ENCODE measurements at regions not wholly inside any gene's neighbourhood (a gene's known extent, or its start where the extent isn't known, plus 50 kb on each side); places are given as distances from the start of the nearest gene placed in this dataset.

GRCh38 chr7:153524070-153524601 lies 528.1 kb upstream of the DPP6 start:
- Mint-ChIP-seq H3K36me3 (ENCODE audit: low read depth) (no peaks in the 10 kb centered on the region), H3K27ac (no peak overlapping the region), H3K4me3 (no peak overlapping the region), H3K27me3 (ENCODE audit: insufficient read depth) (no peaks in the 10 kb centered on the region; the same call in 1 of the 2 replicates), H3K9me3 (peaks cover 64% of the 10 kb centered on the region), H3K4me1 (ENCODE audit: low read depth) (no peaks in the 10 kb centered on the region)
- no peak for DNase-seq
- no peak for TF ChIP-seq CTCF (IDR thresholded peaks at IDR 0.05)

DNA sequence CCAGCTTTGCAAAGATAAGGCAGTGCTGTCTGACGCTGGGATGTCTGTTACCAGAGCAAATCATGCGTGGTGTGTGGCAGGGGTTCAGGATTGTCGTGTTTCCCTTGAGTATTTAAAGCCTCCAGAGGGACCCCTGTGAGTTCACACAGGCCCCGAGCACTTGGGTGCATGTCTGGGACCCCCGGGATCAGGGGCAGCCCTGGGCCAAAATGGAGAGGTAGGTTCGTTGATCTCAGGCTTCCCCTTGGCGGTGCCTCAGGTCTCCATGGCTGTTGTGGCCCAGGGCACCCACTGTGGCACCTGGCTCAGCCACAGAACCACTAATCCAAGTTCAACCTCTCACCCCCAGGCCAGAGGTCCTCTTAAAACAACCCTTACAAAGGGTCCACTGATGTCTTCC lies 523.1 kb upstream of the DPP6 start:
- DNase-seq, result no peak
- TF ChIP-seq CTCF (IDR thresholded peaks at IDR 0.05), result no peak
- Mint-ChIP-seq H3K27me3 (ENCODE audit: insufficient read depth) (no peaks in the 10 kb centered on the region; the same call in 1 of the 2 replicates), H3K9me3 (peaks cover 71% of the 10 kb centered on the region), H3K36me3 (ENCODE audit: low read depth) (peaks cover 6% of the 10 kb centered on the region; the same call in 1 of the 2 replicates), H3K4me3 (no peak overlapping the region), H3K4me1 (ENCODE audit: low read depth) (no peaks in the 10 kb centered on the region), H3K27ac (no peak overlapping the region)

GRCh38 chr7:153529651-153530165 lies 522.5 kb upstream of the DPP6 start:
- Mint-ChIP-seq H3K27me3 (ENCODE audit: insufficient read depth) (no peaks in the 10 kb centered on the region; the same call in 1 of the 2 replicates), H3K27ac (no peak overlapping the region), H3K36me3 (ENCODE audit: low read depth) (peaks cover 6% of the 10 kb centered on the region; the same call in 1 of the 2 replicates), H3K4me3 (no peak overlapping the region), H3K4me1 (ENCODE audit: low read depth) (no peaks in the 10 kb centered on the region), H3K9me3 (peaks cover 68% of the 10 kb centered on the region)
- TF ChIP-seq CTCF (IDR thresholded peaks at IDR 0.05), result no peak
- no peak for DNase-seq

GRCh38 chr7:153530441-153530840 lies 521.8 kb upstream of the DPP6 start:
- H3K27me3 Mint-ChIP-seq (ENCODE audit: insufficient read depth), result no peaks in the 10 kb centered on the region; the same call in 1 of the 2 replicates
- no peaks in the 10 kb centered on the region for H3K4me1 Mint-ChIP-seq (ENCODE audit: low read depth)
- no peak overlapping the region for H3K4me3 Mint-ChIP-seq
- no peak for DNase-seq
- peaks cover 66% of the 10 kb centered on the region for H3K9me3 Mint-ChIP-seq
- H3K27ac Mint-ChIP-seq, result no peak overlapping the region
- peaks cover 6% of the 10 kb centered on the region; the same call in 1 of the 2 replicates for H3K36me3 Mint-ChIP-seq (ENCODE audit: low read depth)
- TF ChIP-seq CTCF (IDR thresholded peaks at IDR 0.05), result no peak

DNA sequence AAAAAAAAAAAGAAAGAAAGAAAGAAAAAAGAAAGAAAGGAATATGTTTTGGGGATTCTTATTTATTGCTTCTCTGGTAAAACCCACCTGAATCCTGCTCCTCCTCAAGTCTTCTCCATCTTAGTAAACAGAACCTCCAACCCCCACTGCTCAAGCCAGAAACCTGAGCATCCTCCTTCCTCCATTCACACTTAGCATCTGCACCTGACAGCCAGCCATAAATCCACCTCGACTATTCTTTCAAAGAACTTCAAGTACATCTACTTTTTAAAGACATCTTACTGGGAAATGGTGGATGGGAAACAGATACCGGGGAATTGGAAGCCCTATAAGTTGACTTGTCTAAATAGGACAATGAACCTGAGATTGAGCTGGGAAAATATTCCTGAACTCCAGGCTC lies 519.9 kb upstream of the DPP6 start:
- Mint-ChIP-seq H3K4me1 (ENCODE audit: low read depth) (no peaks in the 10 kb centered on the region), H3K36me3 (ENCODE audit: low read depth) (peaks cover 6% of the 10 kb centered on the region; the same call in 1 of the 2 replicates), H3K4me3 (no peak overlapping the region), H3K9me3 (peaks cover 66% of the 10 kb centered on the region), H3K27me3 (ENCODE audit: insufficient read depth) (no peaks in the 10 kb centered on the region; the same call in 1 of the 2 replicates), H3K27ac (no peak overlapping the region)
- no peak for TF ChIP-seq CTCF (IDR thresholded peaks at IDR 0.05)
- no peak for DNase-seq
